BE2C (cell line): ENCODE measurements at regions not wholly inside any gene's neighbourhood (a gene's known extent, or its start where the extent isn't known, plus 50 kb on each side); places are given as distances from the start of the nearest gene placed in this dataset.

ENCODE experiments used
- DNase-seq: peaks from one replicate; pipeline ENCODE4 v3.0.0-alpha.2; 2020
- H3K27me3 ChIP-seq: fragments of 250-450 bp; sonication (Bioruptor Pico); 2 replicates; pipeline ENCODE4 v1.5.1; 2020; ENCODE audit warnings: mild to moderate bottlenecking
- H3K36me3 ChIP-seq: fragments of 250-450 bp; sonication (Bioruptor Pico); 2 replicates; pipeline ENCODE4 v1.5.1; 2020; ENCODE audit warnings: mild to moderate bottlenecking
- H3K4me1 ChIP-seq: fragments of 250-450 bp; sonication (Bioruptor Pico); 2 replicates; pipeline ENCODE4 v1.5.1; 2020
- H3K4me3 ChIP-seq: 2 replicates; pipeline ENCODE4 v1.5.1; 2011; ENCODE audit warnings: low read depth, low read length
- H3K9me3 ChIP-seq: fragments of 250-450 bp; sonication (Bioruptor Pico); 2 replicates; pipeline ENCODE4 v1.5.1; 2020
- TF ChIP-seq, protein P1 (sequence below): IDR thresholded peaks from 2 replicates; pipeline ENCODE4 v1.5.1; 2012; ENCODE audit warnings: mild to moderate bottlenecking, low read depth, low read length

DNA sequence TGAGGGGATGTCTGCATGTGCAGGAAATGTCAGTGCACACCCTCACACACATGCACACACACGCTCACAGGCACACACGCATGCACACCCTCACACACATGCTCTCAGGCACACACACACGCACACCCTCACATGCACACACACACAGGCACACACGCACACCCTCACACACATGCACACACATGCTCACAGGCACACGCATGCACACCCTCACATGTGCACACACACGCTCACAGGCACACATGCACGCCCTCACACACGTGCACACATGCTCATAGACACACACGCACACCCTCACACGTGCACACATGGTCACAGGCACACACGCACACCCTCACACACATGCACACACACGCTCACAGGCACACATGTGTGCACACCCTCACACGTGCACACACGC lies 77.6 kb upstream of the ZNF469 start:
- no peaks in the 10 kb centered on the region for H3K27me3 ChIP-seq
- no peaks in the 10 kb centered on the region for H3K36me3 ChIP-seq
- no peak overlapping the region for H3K4me3 ChIP-seq
- TF ChIP-seq, protein P1, sequence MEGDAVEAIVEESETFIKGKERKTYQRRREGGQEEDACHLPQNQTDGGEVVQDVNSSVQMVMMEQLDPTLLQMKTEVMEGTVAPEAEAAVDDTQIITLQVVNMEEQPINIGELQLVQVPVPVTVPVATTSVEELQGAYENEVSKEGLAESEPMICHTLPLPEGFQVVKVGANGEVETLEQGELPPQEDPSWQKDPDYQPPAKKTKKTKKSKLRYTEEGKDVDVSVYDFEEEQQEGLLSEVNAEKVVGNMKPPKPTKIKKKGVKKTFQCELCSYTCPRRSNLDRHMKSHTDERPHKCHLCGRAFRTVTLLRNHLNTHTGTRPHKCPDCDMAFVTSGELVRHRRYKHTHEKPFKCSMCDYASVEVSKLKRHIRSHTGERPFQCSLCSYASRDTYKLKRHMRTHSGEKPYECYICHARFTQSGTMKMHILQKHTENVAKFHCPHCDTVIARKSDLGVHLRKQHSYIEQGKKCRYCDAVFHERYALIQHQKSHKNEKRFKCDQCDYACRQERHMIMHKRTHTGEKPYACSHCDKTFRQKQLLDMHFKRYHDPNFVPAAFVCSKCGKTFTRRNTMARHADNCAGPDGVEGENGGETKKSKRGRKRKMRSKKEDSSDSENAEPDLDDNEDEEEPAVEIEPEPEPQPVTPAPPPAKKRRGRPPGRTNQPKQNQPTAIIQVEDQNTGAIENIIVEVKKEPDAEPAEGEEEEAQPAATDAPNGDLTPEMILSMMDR: no peak
- DNase-seq: no peak
- H3K9me3 ChIP-seq: no peaks in the 10 kb centered on the region
- H3K4me1 ChIP-seq: no peaks in the 10 kb centered on the region; the same call in 1 of the 2 replicates

DNA sequence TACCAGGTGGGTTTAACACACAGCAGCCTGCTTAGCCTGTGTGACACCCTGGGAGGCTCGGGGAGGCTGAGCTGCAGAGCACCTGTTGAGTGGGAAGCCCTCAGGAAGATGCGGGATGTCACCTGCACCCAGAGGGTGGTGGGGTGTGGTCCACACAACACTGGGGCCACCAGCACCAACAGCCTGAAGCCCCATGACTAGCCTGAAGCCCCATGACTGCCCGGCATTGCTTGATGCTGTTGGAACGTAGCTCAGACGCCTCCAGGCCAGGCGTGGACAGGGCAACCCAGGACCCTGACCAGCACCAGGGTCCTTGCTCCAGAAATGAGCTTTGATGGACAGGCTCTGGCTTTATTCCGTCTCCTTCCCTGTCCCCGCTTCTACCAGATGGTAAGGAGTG lies 76.3 kb upstream of the ZNF469 start:
- no peak for DNase-seq
- Histone ChIP-seq H3K9me3 (no peaks in the 10 kb centered on the region), H3K36me3 (no peaks in the 10 kb centered on the region), H3K4me1 (no peaks in the 10 kb centered on the region; the same call in 1 of the 2 replicates), H3K27me3 (no peaks in the 10 kb centered on the region), H3K4me3 (no peak overlapping the region)
- TF ChIP-seq, protein P1: no peak

DNA sequence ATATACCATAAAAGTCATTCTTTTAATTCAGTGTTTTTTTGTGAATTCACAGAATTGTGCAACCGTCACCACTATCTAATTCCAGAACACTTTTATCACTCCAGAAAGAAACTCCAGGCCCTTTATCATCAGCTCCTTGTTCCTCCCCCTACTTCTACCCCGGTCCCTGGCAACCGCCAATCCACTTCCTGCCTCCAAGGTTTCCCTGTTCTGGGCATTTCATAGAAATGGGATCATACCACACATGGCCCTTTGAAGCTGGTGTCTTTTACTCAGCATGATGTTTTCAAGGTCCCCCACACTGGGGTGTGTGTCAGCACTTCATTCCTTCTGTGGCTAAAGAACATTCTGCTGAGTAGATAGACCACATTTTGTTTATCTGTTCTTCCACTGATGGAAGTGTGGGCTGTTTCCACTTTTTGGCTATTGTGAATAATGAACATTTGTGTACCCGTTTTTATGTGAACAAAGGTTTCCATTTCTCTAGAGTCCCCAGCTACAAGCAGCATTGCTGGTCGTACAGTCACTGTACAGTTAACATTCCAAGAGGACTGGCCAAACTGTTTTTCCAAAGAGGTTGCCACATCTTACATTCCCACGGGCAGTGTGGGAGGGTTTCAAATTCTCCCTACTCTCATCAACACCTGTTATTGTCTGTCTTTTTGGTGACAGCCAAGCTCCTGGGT lies 75.8 kb upstream of the ZNF469 start:
- Histone ChIP-seq H3K36me3 (no peaks in the 10 kb centered on the region), H3K27me3 (no peaks in the 10 kb centered on the region), H3K4me1 (no peaks in the 10 kb centered on the region; the same call in 1 of the 2 replicates), H3K9me3 (no peaks in the 10 kb centered on the region), H3K4me3 (no peak overlapping the region)
- TF ChIP-seq, protein P1: no peak
- DNase-seq: no peak

DNA sequence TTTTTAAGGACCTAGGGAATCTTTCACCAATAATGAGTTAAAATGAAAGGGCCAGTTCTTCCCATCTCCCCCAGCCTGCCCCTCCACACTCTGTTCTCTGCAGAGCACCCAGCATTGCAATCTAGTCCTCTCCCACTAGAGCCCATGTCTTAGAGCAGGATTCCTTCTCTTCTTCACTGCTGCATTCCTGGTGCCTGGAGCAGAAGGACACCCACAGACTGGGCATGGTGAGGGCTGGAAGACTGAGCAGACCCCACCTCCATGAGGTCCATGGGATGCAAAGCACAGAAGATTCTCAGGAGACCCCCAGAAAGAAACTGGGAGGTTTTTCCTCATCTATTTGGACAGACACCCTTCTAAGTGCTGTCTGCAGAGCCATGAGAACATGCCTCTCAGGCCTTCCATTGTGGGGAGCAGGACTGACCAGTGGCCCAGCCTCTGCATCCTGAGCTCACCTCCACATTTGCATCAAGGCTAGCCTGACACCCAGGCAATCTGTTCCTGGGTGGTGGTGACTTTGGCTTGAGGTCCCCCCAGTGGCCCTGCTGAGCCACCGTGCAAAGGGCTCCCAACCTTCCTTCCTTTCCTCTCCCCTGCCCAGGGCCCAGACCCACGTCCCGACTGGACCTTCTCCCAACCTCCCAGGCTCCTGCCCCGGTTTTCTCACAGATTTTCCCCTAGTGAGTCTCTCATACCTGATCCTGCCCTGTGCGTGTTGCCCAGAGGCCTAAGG lies 74.2 kb upstream of the ZNF469 start:
- no peaks in the 10 kb centered on the region for H3K9me3 ChIP-seq
- H3K36me3 ChIP-seq: no peaks in the 10 kb centered on the region
- DNase-seq: no peak
- TF ChIP-seq, protein P1: no peak
- no peaks in the 10 kb centered on the region; the same call in 1 of the 2 replicates for H3K4me1 ChIP-seq
- H3K4me3 ChIP-seq: no peak overlapping the region
- no peaks in the 10 kb centered on the region for H3K27me3 ChIP-seq

DNA sequence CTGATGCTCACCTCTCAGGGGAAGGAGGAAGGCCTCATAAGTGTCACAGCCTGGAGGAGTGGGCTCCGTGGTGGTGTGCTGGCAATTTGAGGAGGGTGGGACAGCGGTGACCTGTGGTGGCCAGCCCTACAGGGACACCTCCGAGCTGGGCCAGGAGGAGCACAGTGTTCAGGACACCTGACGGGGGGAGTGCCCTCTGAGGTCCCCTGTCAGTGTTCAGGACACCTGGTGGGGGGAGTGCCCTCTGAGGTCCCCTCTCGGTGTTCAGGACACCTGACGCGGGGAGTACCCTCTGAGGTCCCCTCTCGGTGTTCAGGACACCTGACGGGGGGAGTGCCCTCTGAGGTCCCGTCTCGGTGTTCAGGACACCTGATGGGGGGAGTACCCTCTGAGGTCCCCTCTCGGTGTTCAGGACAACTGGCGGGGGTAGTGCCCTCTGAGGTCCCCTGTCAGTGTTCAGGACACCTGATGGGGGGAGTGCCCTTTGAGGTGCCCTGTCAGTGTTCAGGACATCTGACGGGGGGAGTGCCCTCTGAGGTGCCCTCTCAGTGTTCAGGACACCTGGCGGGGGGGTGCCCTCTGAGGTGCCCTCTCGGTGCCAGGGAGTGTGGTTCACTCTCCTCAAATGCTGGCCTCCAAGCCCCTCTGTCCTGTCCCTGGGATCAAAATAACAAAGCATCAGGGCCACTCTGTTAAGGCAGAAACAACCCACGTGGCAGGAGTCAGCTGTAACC lies 73.4 kb upstream of the ZNF469 start:
- DNase-seq: no peak
- H3K36me3 ChIP-seq: no peaks in the 10 kb centered on the region
- H3K27me3 ChIP-seq: no peaks in the 10 kb centered on the region
- TF ChIP-seq, protein P1: no peak
- no peaks in the 10 kb centered on the region; the same call in 1 of the 2 replicates for H3K4me1 ChIP-seq
- no peaks in the 10 kb centered on the region for H3K9me3 ChIP-seq
- no peak overlapping the region for H3K4me3 ChIP-seq
